Upper lobe of left lung (tissue), 6 donors: ENCODE measurements at regions not wholly inside any gene's neighbourhood (a gene's known extent, or its start where the extent isn't known, plus 50 kb on each side); places are given as distances from the start of the nearest gene placed in this dataset.

Experiments used
- ATAC-seq, 2 donors: fragments of 200-7000 bp; cut with Tn5 transposase; one replicate each; pipeline ENCODE4 v1.9.1; 2022; ENCODE audit warnings: mild to moderate bottlenecking in 2 of 2, moderate library complexity in 2 of 2; ENCODE audit not compliant: low FRiP score in 2 of 2
- DNase-seq, 2 donors: peaks; one replicate each; pipeline ENCODE4 v3.0.0-alpha.2; 2019 to 2020
- H3K27ac ChIP-seq, 4 donors: fragments of 200-600 bp; sonication (generic); one replicate each; pipeline ENCODE4 v1.5.1; 2016 to 2019
- H3K27me3 ChIP-seq, 4 donors: fragments of 200-600 bp; sonication (generic); one replicate each; pipeline ENCODE4 v1.5.1; 2017 to 2019
- H3K36me3 ChIP-seq, 4 donors: fragments of 200-600 bp; sonication (generic); one replicate each; pipeline ENCODE4 v1.5.1; 2016 to 2019
- H3K4me1 ChIP-seq, 4 donors: fragments of 200-600 bp; sonication (generic); one replicate each; pipeline ENCODE4 v1.5.1; 2018 to 2019
- H3K4me3 ChIP-seq, 4 donors: fragments of 200-600 bp; sonication (generic); one replicate each; pipeline ENCODE4 v1.5.1; 2017 to 2019; ENCODE audit warnings: mild to moderate bottlenecking in 2 of 4, moderate library complexity in 1 of 4
- H3K9me3 ChIP-seq, 4 donors: fragments of 200-600 bp; sonication (generic); one replicate each; pipeline ENCODE4 v1.5.1; 2018 to 2019
- EP300 ChIP-seq, 4 donors: sonication (generic); formaldehyde crosslinking; IDR thresholded peaks; one replicate each; pipeline ENCODE4 v1.5.1; 2017; ENCODE audit warnings: antibody characterized with exemption in 4 of 4, control low read depth in 2 of 4
- POLR2A ChIP-seq, 4 donors: fragments of 450-650 bp; IDR thresholded peaks; one replicate each; pipeline ENCODE4 v1.5.1; 2016 to 2017; ENCODE audit warnings: antibody characterized with exemption in 4 of 4, mild to moderate bottlenecking in 2 of 4
- POLR2AphosphoS5 ChIP-seq, 2 donors: sonication (generic); formaldehyde crosslinking; IDR thresholded peaks; one replicate each; pipeline ENCODE4 v1.5.1; 2017; ENCODE audit warnings: antibody characterized with exemption in 2 of 2
- WGBS, 2 donors: methylation state at CpG; one replicate each; pipeline ENCODE4 v1.1.5; 2017 to 2018; 5-methylcytosine and 5-hydroxymethylcytosine counted together
- TF ChIP-seq, protein P1 (sequence below), 6 experiments: fragments of 450-650 bp in 4 of 6; fragments of 200-600 bp in 2 of 6; sonication (generic) in 2 of 6; IDR thresholded peaks; one replicate each; pipeline ENCODE4 v1.5.1; 2016 to 2019; ENCODE audit warnings: antibody characterized with exemption in 6 of 6
- donor health status: DM: no; HTN: no; CAD: no; lungs with moderate emphysema.
- donor health status: DM: no; HTN: yes; CAD: no; lungs with severe emphysema.

DNA sequence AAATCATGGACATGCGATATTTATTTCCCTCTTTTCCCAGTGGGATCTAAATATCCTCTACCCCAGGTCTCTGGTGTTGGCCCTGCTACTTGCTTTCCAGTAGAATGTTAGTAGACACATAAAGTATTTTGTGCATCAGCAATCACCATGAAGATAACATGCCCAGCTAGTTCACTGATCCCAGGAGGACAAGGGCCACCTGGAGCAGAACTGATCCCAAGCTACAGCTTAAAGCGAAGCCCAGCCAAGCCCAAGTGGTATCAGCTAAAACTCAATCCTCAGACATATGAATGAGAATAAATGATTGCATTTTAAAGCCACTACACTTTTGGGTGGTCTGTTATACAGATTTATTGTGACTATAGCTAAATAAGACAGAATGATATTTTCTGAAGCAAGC is 516.2 kb downstream of the INSC start:
- TF ChIP-seq, protein P1, sequence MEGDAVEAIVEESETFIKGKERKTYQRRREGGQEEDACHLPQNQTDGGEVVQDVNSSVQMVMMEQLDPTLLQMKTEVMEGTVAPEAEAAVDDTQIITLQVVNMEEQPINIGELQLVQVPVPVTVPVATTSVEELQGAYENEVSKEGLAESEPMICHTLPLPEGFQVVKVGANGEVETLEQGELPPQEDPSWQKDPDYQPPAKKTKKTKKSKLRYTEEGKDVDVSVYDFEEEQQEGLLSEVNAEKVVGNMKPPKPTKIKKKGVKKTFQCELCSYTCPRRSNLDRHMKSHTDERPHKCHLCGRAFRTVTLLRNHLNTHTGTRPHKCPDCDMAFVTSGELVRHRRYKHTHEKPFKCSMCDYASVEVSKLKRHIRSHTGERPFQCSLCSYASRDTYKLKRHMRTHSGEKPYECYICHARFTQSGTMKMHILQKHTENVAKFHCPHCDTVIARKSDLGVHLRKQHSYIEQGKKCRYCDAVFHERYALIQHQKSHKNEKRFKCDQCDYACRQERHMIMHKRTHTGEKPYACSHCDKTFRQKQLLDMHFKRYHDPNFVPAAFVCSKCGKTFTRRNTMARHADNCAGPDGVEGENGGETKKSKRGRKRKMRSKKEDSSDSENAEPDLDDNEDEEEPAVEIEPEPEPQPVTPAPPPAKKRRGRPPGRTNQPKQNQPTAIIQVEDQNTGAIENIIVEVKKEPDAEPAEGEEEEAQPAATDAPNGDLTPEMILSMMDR (IDR thresholded peaks at IDR 0.05) = no peak
- TF ChIP-seq POLR2AphosphoS5 (IDR thresholded peaks at IDR 0.05) = no peak
- no peak for TF ChIP-seq POLR2A (IDR thresholded peaks at IDR 0.05)
- TF ChIP-seq EP300 (IDR thresholded peaks at IDR 0.05) = no peak
- no peaks in the 10 kb centered on the region for H3K27me3 ChIP-seq
- no peaks in the 10 kb centered on the region for H3K4me1 ChIP-seq
- DNase-seq = no peak
- 68 to 97% methylated on average over 2 of the region's 2 CpGs for WGBS, 2 donors
- H3K36me3 ChIP-seq = no peaks in the 10 kb centered on the region
- no peak overlapping the region for H3K27ac ChIP-seq
- no peaks in the 10 kb centered on the region for H3K9me3 ChIP-seq
- ATAC-seq = no peak
- H3K4me3 ChIP-seq = no peak overlapping the region

- 77 to 80% methylated on average over 2 of the region's 2 CpGs for WGBS, 2 donors
- no peak for ATAC-seq
These were observed 520.8 kb downstream of the INSC start for GRCh38 chr11:15635521-15635920.

GRCh38 chr11:15636521-15637089 is 521.9 kb downstream of the INSC start:
- Histone ChIP-seq H3K4me1 (no peaks in the 10 kb centered on the region), H3K36me3 (no peaks in the 10 kb centered on the region), H3K4me3 (no peak overlapping the region), H3K9me3 (no peaks in the 10 kb centered on the region), H3K27me3 (no peaks in the 10 kb centered on the region), H3K27ac (peak overlapping the region in 2 of 4 donors; percentile 44 to 49)
- 74 to 83% methylated on average over 3 of the region's 3 CpGs for WGBS, 2 donors
- TF ChIP-seq EP300 (IDR thresholded peaks at IDR 0.05) = no peak
- no peak for TF ChIP-seq POLR2A (IDR thresholded peaks at IDR 0.05)
- TF ChIP-seq POLR2AphosphoS5 (IDR thresholded peaks at IDR 0.05) = peak in 1 of 2 donors; percentile 28
- DNase-seq = peak in 1 of 2 donors; percentile 30
- ATAC-seq = peak in 1 of 2 donors; percentile 8

More at GRCh38 chr11:15635521-15635920, 520.8 kb downstream of the INSC start:
- H3K9me3 ChIP-seq = no peaks in the 10 kb centered on the region
- no peak overlapping the region for H3K4me3 ChIP-seq
- DNase-seq = no peak
- H3K27me3 ChIP-seq = no peaks in the 10 kb centered on the region
- H3K4me1 ChIP-seq = no peaks in the 10 kb centered on the region
- peak overlapping the region in 1 of 4 donors; percentile 44 for H3K27ac ChIP-seq
- no peak for TF ChIP-seq EP300 (IDR thresholded peaks at IDR 0.05)
- no peaks in the 10 kb centered on the region for H3K36me3 ChIP-seq

- TF ChIP-seq POLR2A (IDR thresholded peaks at IDR 0.05) (no peak), EP300 (IDR thresholded peaks at IDR 0.05) (no peak), POLR2AphosphoS5 (IDR thresholded peaks at IDR 0.05) (no peak)
- TF ChIP-seq, protein P1 (IDR thresholded peaks at IDR 0.05) = no peak
- peak in 1 of 2 donors; percentile 23 for DNase-seq
- Histone ChIP-seq H3K27ac (peak overlapping the region in 1 of 4 donors; percentile 31), H3K9me3 (no peaks in the 10 kb centered on the region), H3K4me3 (no peak overlapping the region), H3K4me1 (no peaks in the 10 kb centered on the region), H3K27me3 (no peaks in the 10 kb centered on the region), H3K36me3 (no peaks in the 10 kb centered on the region)
- peak in 1 of 2 donors; percentile 82 for ATAC-seq
- 96 to 100% methylated on average over 1 of the region's 1 CpG for WGBS, 2 donors
These were observed 523.7 kb downstream of the INSC start for GRCh38 chr11:15638386-15638787.

DNA sequence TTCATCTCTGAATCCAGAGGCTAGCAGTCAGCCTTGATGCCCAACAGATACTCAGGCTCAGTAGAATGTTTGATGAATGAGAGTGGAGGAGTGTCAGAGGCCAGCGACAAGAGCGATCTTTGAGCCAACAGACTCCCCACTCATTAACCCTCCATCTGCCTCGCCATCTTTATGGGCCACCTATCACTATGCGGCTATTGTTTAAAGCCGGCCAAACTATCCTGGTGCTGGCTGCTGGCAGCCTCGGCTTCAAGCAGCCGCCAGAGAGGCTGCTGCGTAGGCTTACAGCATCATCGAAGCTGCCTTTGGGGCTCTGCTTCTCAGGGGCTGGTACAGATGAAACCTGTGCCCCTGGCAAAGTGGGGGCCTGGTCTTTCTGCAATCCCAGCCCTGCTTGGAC is 525.6 kb downstream of the INSC start:
- Histone ChIP-seq H3K4me3 (no peak overlapping the region), H3K36me3 (no peaks in the 10 kb centered on the region), H3K9me3 (no peaks in the 10 kb centered on the region), H3K4me1 (no peaks in the 10 kb centered on the region), H3K27me3 (no peaks in the 10 kb centered on the region), H3K27ac (no peak overlapping the region)
- DNase-seq = no peak
- no peak for ATAC-seq
- 62 to 72% methylated on average over 5 to 9 of the region's 9 CpGs for WGBS, 2 donors
- no peak for TF ChIP-seq POLR2AphosphoS5 (IDR thresholded peaks at IDR 0.05)
- TF ChIP-seq, protein P1 (IDR thresholded peaks at IDR 0.05) = no peak
- no peak for TF ChIP-seq POLR2A (IDR thresholded peaks at IDR 0.05)
- TF ChIP-seq EP300 (IDR thresholded peaks at IDR 0.05) = no peak
